ENCODE measurements at regions not wholly inside any gene's neighbourhood (a gene's known extent, or its start where the extent isn't known, plus 50 kb on each side); places are given as distances from the start of the nearest gene placed in this dataset.
"Not testable (repeated sequence)": the region's sequence is repeated elsewhere in the genome, so short reads cannot be mapped to it uniquely, and the experiment has no call there.

- not testable (repeated sequence) for DNase-seq (ENCODE audit: low read depth, low spot score); H3K27ac ChIP-seq
Measured at GRCh38 chr2:87643165-87643564, 104.7 kb upstream of the PLGLB2 start.

GRCh38 chr2:87647737-87648498, 100.0 kb upstream of the PLGLB2 start:
- DNase-seq (ENCODE audit: low read depth, low spot score); H3K27ac ChIP-seq: not testable (repeated sequence)

GRCh38 chr2:87648815-87649214, 99.1 kb upstream of the PLGLB2 start:
- not testable (repeated sequence) for DNase-seq (ENCODE audit: low read depth, low spot score); H3K27ac ChIP-seq

- not testable (repeated sequence) for DNase-seq (ENCODE audit: low read depth, low spot score); H3K27ac ChIP-seq
Measured at GRCh38 chr2:87649871-87650270, 98.0 kb upstream of the PLGLB2 start.

- not testable (repeated sequence) for DNase-seq (ENCODE audit: low read depth, low spot score); H3K27ac ChIP-seq
Measured at GRCh38 chr2:87650837-87651236, 97.0 kb upstream of the PLGLB2 start.

- H3K27ac ChIP-seq; DNase-seq (ENCODE audit: low read depth, low spot score): not testable (repeated sequence)
Measured at GRCh38 chr2:87651589-87651988, 96.3 kb upstream of the PLGLB2 start.

- H3K27ac ChIP-seq; DNase-seq (ENCODE audit: low read depth, low spot score): not testable (repeated sequence)
Measured at GRCh38 chr2:87653373-87653772, 94.5 kb upstream of the PLGLB2 start.

- not testable (repeated sequence) for DNase-seq (ENCODE audit: low read depth, low spot score); H3K27ac ChIP-seq
Measured at GRCh38 chr2:87654136-87654814, 93.6 kb upstream of the PLGLB2 start.

GRCh38 chr2:87657915-87658314, 90.0 kb upstream of the PLGLB2 start:
- H3K27ac ChIP-seq; DNase-seq (ENCODE audit: low read depth, low spot score): not testable (repeated sequence)

- DNase-seq (ENCODE audit: low read depth, low spot score); H3K27ac ChIP-seq: not testable (repeated sequence)
Measured at GRCh38 chr2:87658357-87658756, 89.5 kb upstream of the PLGLB2 start.

GRCh38 chr2:87658976-87659375, 88.9 kb upstream of the PLGLB2 start:
- not testable (repeated sequence) for H3K27ac ChIP-seq; DNase-seq (ENCODE audit: low read depth, low spot score)

- not testable (repeated sequence) for DNase-seq (ENCODE audit: low read depth, low spot score)
Measured at GRCh38 chr2:87660164-87660563, 87.7 kb upstream of the PLGLB2 start.

GRCh38 chr2:87662316-87663290, 85.3 kb upstream of the PLGLB2 start:
- peak; percentile 64 for DNase-seq (ENCODE audit: low read depth, low spot score)
- H3K27ac ChIP-seq, result peak overlapping the region; percentile 46

More at GRCh38 chr2:87660164-87660563, 87.7 kb upstream of the PLGLB2 start:
- not testable (repeated sequence) for H3K27ac ChIP-seq

GRCh38 chr2:87663347-87663746, 84.5 kb upstream of the PLGLB2 start:
- not testable (repeated sequence) for H3K27ac ChIP-seq; DNase-seq (ENCODE audit: low read depth, low spot score)

GRCh38 chr2:87667027-87667426, 80.9 kb upstream of the PLGLB2 start:
- DNase-seq (ENCODE audit: low read depth, low spot score); H3K27ac ChIP-seq: not testable (repeated sequence)

- H3K27ac ChIP-seq; DNase-seq (ENCODE audit: low read depth, low spot score): not testable (repeated sequence)
Measured at GRCh38 chr2:87668361-87668760, 79.5 kb upstream of the PLGLB2 start.

- not testable (repeated sequence) for H3K27ac ChIP-seq
Measured at GRCh38 chr2:87669633-87670231, 78.2 kb upstream of the PLGLB2 start.

GRCh38 chr2:87672404-87672803, 75.5 kb upstream of the PLGLB2 start:
- not testable (repeated sequence) for H3K27ac ChIP-seq; DNase-seq (ENCODE audit: low read depth, low spot score)

More at GRCh38 chr2:87669633-87670231, 78.2 kb upstream of the PLGLB2 start:
- not testable (repeated sequence) for DNase-seq (ENCODE audit: low read depth, low spot score)

GRCh38 chr2:87674729-87675128, 73.2 kb upstream of the PLGLB2 start:
- DNase-seq (ENCODE audit: low read depth, low spot score); H3K27ac ChIP-seq: not testable (repeated sequence)

GRCh38 chr2:87675487-87675886, 72.4 kb upstream of the PLGLB2 start:
- H3K27ac ChIP-seq, result not testable (repeated sequence)

More at GRCh38 chr2:87675487-87675886, 72.4 kb upstream of the PLGLB2 start:
- DNase-seq (ENCODE audit: low read depth, low spot score), result not testable (repeated sequence)
